ENCODE measurements at regions not wholly inside any gene's neighbourhood (a gene's known extent, or its start where the extent isn't known, plus 50 kb on each side); places are given as distances from the start of the nearest gene placed in this dataset.

DNA sequence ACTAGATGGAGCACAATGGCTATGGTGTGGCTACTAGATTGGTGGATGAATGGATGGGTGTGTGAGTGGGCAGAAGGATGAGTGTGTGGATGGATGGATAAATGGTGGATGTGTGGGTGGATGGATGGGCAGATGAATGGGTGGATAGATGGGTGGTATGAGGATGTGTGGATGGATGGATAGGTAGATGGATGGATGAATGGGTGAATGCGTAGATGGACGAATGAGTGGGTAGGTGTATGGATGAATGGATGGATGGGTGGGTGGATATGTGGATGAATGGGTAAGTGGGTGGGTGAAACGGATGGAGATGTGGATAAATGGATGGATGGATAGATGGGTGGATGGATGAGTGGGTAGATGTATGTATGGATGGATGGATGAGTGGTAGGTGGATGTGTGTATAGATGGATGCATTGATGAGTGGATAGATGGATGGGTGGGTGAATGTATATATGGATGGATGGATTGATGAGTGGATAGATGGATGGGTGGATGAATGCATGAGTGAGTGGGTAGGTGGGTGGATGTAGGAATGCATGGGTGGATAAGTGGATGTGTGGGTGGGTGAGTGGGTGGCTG, 114.2 kb downstream of the TEX29 start:
- no peak for TF ChIP-seq EZH2 (optimal IDR thresholded peaks at IDR 0.05; ENCODE audit: low read depth, low read length)
- TF ChIP-seq, protein P1, sequence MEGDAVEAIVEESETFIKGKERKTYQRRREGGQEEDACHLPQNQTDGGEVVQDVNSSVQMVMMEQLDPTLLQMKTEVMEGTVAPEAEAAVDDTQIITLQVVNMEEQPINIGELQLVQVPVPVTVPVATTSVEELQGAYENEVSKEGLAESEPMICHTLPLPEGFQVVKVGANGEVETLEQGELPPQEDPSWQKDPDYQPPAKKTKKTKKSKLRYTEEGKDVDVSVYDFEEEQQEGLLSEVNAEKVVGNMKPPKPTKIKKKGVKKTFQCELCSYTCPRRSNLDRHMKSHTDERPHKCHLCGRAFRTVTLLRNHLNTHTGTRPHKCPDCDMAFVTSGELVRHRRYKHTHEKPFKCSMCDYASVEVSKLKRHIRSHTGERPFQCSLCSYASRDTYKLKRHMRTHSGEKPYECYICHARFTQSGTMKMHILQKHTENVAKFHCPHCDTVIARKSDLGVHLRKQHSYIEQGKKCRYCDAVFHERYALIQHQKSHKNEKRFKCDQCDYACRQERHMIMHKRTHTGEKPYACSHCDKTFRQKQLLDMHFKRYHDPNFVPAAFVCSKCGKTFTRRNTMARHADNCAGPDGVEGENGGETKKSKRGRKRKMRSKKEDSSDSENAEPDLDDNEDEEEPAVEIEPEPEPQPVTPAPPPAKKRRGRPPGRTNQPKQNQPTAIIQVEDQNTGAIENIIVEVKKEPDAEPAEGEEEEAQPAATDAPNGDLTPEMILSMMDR (IDR thresholded peaks at IDR 0.05; ENCODE audit: low read length) = no peak
